GM23338 (cell line): ENCODE measurements at regions not wholly inside any gene's neighbourhood (a gene's known extent, or its start where the extent isn't known, plus 50 kb on each side); places are given as distances from the start of the nearest gene placed in this dataset.

Experiments
- ATAC-seq: fragments of 200-7000 bp; cut with Tn5 transposase; 3 replicates; pipeline ENCODE4 v1.9.1; 2020
- DNase-seq: peaks from one replicate; pipeline ENCODE4 v3.0.0-alpha.2; 2015; ENCODE audit warnings: low spot score
- H2AFZ ChIP-seq: fragments of 200-600 bp; sonication (generic); 2 replicates; pipeline ENCODE4 v1.8.0; 2016; ENCODE audit warnings: antibody characterized with exemption, mild to moderate bottlenecking, moderate library complexity
- H3F3A ChIP-seq: fragments of 200-600 bp; sonication (generic); replicated peaks from 2 replicates; pipeline ENCODE4 v1.8.0; 2017; ENCODE audit warnings: antibody characterized with exemption, mixed run types, low read depth
- H3K27ac ChIP-seq: fragments of 200-600 bp; sonication (generic); 2 replicates; pipeline ENCODE4 v1.6.1; 2016; ENCODE audit warnings: low read depth
- H3K27me3 ChIP-seq: fragments of 200-600 bp; sonication (generic); 2 replicates; pipeline ENCODE4 v1.8.0; 2016; ENCODE audit warnings: mild to moderate bottlenecking, mixed run types, moderate library complexity; ENCODE audit not compliant: insufficient read depth
- H3K36me3 ChIP-seq: fragments of 200-600 bp; sonication (generic); 2 replicates; pipeline ENCODE4 v1.8.0; 2016; ENCODE audit warnings: mild to moderate bottlenecking; ENCODE audit not compliant: insufficient read depth
- H3K4me1 ChIP-seq: fragments of 200-600 bp; sonication (generic); 2 replicates; pipeline ENCODE4 v1.8.0; 2016; ENCODE audit warnings: mild to moderate bottlenecking, moderate library complexity; ENCODE audit not compliant: insufficient read depth
- H3K4me2 ChIP-seq: fragments of 200-600 bp; sonication (generic); 2 replicates; pipeline ENCODE4 v1.7.1; 2017; ENCODE audit warnings: mixed run types
- H3K4me3 ChIP-seq: fragments of 200-600 bp; sonication (generic); 2 replicates; pipeline ENCODE4 v1.6.1; 2016; ENCODE audit warnings: mixed run types
- H3K79me2 ChIP-seq: fragments of 200-600 bp; sonication (generic); replicated peaks from 2 replicates; pipeline ENCODE4 v1.8.0; 2017; ENCODE audit warnings: mild to moderate bottlenecking; ENCODE audit not compliant: insufficient read depth
- H3K9me2 ChIP-seq: fragments of 200-600 bp; sonication (generic); 2 replicates; pipeline ENCODE4 v1.8.0; 2017; ENCODE audit not compliant: insufficient read depth
- H4K20me1 ChIP-seq: fragments of 200-600 bp; sonication (generic); replicated peaks from 2 replicates; pipeline ENCODE4 v1.8.0; 2017; ENCODE audit warnings: mild to moderate bottlenecking; ENCODE audit not compliant: insufficient read depth
- H3K27ac Mint-ChIP-seq: 2 replicates; pipeline ENCODE4 v1.8.0; 2020; ENCODE audit warnings: inconsistent platforms, mild to moderate bottlenecking, moderate library complexity, mixed read lengths
- H3K27me3 Mint-ChIP-seq: 3 replicates; pipeline ENCODE4 v1.8.0; 2022; ENCODE audit warnings: low read depth, mild to moderate bottlenecking, moderate library complexity, mixed read lengths, inconsistent platforms; ENCODE audit not compliant: insufficient read depth, poor library complexity
- H3K36me3 Mint-ChIP-seq: 3 replicates; pipeline ENCODE4 v1.8.0; 2021; ENCODE audit warnings: low read depth, mild to moderate bottlenecking, inconsistent platforms, moderate library complexity, mixed read lengths
- H3K4me1 Mint-ChIP-seq: 3 replicates; pipeline ENCODE4 v1.8.0; 2020; ENCODE audit warnings: mild to moderate bottlenecking, inconsistent platforms, mixed read lengths
- H3K4me3 Mint-ChIP-seq: 3 replicates; pipeline ENCODE4 v1.8.0; 2021; ENCODE audit warnings: moderate library complexity, mild to moderate bottlenecking, inconsistent platforms, mixed read lengths
- H3K9me3 Mint-ChIP-seq: 3 replicates; pipeline ENCODE4 v1.8.0; 2020; ENCODE audit warnings: moderate library complexity, mild to moderate bottlenecking, inconsistent platforms, mixed read lengths
- CREB1 ChIP-seq: fragments of 250-450 bp; sonication (Bioruptor Pico); IDR thresholded peaks from 2 replicates; pipeline ENCODE4 v1.5.0; 2020; ENCODE audit warnings: low read depth, mild to moderate bottlenecking, moderate library complexity
- CTCF ChIP-seq, 2 experiments: fragments of 200-600 bp in 1 of 2; sonication (generic) in 1 of 2; conservative IDR thresholded peaks; 2 replicates each; pipeline versions ENCODE4 v1.5.1 to v1.6.1; 2016 to 2017; ENCODE audit warnings: antibody characterized with exemption in 2 of 2, low read depth in 2 of 2, mild to moderate bottlenecking in 2 of 2, moderate library complexity in 1 of 2
- ETS1 ChIP-seq: IDR thresholded peaks from 2 replicates; pipeline ENCODE4 v1.6.1; 2016; ENCODE audit warnings: antibody characterized with exemption
- EZH2 ChIP-seq: fragments of 200-600 bp; sonication (generic); IDR thresholded peaks from one replicate; pipeline ENCODE4 v1.8.0; 2017; ENCODE audit warnings: antibody characterized with exemption, mild to moderate bottlenecking, low read depth; ENCODE audit not compliant: unreplicated experiment
- EZH2phosphoT487 ChIP-seq: fragments of 200-600 bp; sonication (generic); IDR thresholded peaks from one replicate; pipeline ENCODE4 v1.8.1; 2018; ENCODE audit warnings: antibody characterized with exemption; ENCODE audit not compliant: unreplicated experiment
- JUNB ChIP-seq: IDR thresholded peaks from one replicate; pipeline ENCODE4 v1.6.1; 2016; ENCODE audit warnings: antibody characterized with exemption; ENCODE audit not compliant: unreplicated experiment
- NANOG ChIP-seq: IDR thresholded peaks from 2 replicates; pipeline ENCODE4 v1.6.1; 2016; ENCODE audit warnings: antibody characterized with exemption, borderline replicate concordance
- POLR2AphosphoS5 ChIP-seq: IDR thresholded peaks from 2 replicates; pipeline ENCODE4 v1.6.1; 2016; ENCODE audit warnings: antibody characterized with exemption, low read depth
- REST ChIP-seq: IDR thresholded peaks from one replicate; pipeline ENCODE4 v1.6.1; 2018; ENCODE audit warnings: antibody characterized with exemption; ENCODE audit not compliant: unreplicated experiment
- STAT1 ChIP-seq: IDR thresholded peaks from one replicate; pipeline ENCODE4 v1.6.1; 2016; ENCODE audit warnings: antibody characterized with exemption; ENCODE audit not compliant: unreplicated experiment
- ZNF114 ChIP-seq: fragments of 250-450 bp; sonication (Bioruptor Pico); IDR thresholded peaks from 2 replicates; pipeline ENCODE4 v1.5.0; 2020; ENCODE audit warnings: mild to moderate bottlenecking, moderate library complexity
- ZNF331 ChIP-seq: fragments of 250-450 bp; sonication (Bioruptor Pico); IDR thresholded peaks from 2 replicates; pipeline ENCODE4 v1.5.0; 2020; ENCODE audit warnings: low read depth, mild to moderate bottlenecking, moderate library complexity
- ZNF462 ChIP-seq: fragments of 250-450 bp; sonication (Bioruptor Pico); IDR thresholded peaks from 2 replicates; pipeline ENCODE4 v1.5.0; 2020; ENCODE audit warnings: mild to moderate bottlenecking, moderate library complexity

- no peak for DNase-seq
- H3K79me2 ChIP-seq, result no peaks in the 10 kb centered on the region
- H3K9me2 ChIP-seq, result no peaks in the 10 kb centered on the region
- no peak for TF ChIP-seq NANOG
- TF ChIP-seq ETS1, result no peak
- no peak for TF ChIP-seq POLR2AphosphoS5
- no peak for TF ChIP-seq CREB1
- TF ChIP-seq REST, result no peak
- no peak for TF ChIP-seq JUNB
- no peak for TF ChIP-seq CTCF (conservative IDR thresholded peaks at IDR 0.05; ENCODE audit: low read depth in 2 of 2)
- no peak for TF ChIP-seq STAT1
- no peak for TF ChIP-seq EZH2phosphoT487
- TF ChIP-seq ZNF462 (CRISPR knock-in tag), result no peak
- no peak for TF ChIP-seq ZNF114 (CRISPR knock-in tag)
- TF ChIP-seq EZH2, result no peak
- no peak for TF ChIP-seq ZNF331 (CRISPR knock-in tag)
- Mint-ChIP-seq H3K27ac (no peak overlapping the region), H3K36me3 (no peaks in the 10 kb centered on the region), H3K27me3 (no peaks in the 10 kb centered on the region), H3K4me1 (no peaks in the 10 kb centered on the region), H3K9me3 (no peaks in the 10 kb centered on the region), H3K4me3 (no peak overlapping the region)
- no peaks in the 10 kb centered on the region for H3K27me3 ChIP-seq
- no peak overlapping the region for H3K27ac ChIP-seq
- no peak overlapping the region for H3K4me2 ChIP-seq
- no peak overlapping the region for H3K4me3 ChIP-seq
- no peaks in the 10 kb centered on the region for H3F3A ChIP-seq
- H2AFZ ChIP-seq, result no peak overlapping the region
- H4K20me1 ChIP-seq, result no peaks in the 10 kb centered on the region
- H3K36me3 ChIP-seq, result no peaks in the 10 kb centered on the region
- no peaks in the 10 kb centered on the region for H3K4me1 ChIP-seq
- no peak for ATAC-seq
Measured at GRCh38 chr2:149278872-149279264, 51.5 kb upstream of the LYPD6 start.
